Activated T-cell treated with anti-CD3 and anti-CD28 coated beads, Interleukin-2, amount 50 U/mL, for 48 hours (primary cell): ENCODE measurements at regions not wholly inside any gene's neighbourhood (a gene's known extent, or its start where the extent isn't known, plus 50 kb on each side); places are given as distances from the start of the nearest gene placed in this dataset.
"Not testable (repeated sequence)": the region's sequence is repeated elsewhere in the genome, so short reads cannot be mapped to it uniquely, and the experiment has no call there.

Source experiments
- DNase-seq, 2 experiments: peaks; one replicate each; pipeline ENCODE4 v3.0.0-alpha.2; 2020

DNA sequence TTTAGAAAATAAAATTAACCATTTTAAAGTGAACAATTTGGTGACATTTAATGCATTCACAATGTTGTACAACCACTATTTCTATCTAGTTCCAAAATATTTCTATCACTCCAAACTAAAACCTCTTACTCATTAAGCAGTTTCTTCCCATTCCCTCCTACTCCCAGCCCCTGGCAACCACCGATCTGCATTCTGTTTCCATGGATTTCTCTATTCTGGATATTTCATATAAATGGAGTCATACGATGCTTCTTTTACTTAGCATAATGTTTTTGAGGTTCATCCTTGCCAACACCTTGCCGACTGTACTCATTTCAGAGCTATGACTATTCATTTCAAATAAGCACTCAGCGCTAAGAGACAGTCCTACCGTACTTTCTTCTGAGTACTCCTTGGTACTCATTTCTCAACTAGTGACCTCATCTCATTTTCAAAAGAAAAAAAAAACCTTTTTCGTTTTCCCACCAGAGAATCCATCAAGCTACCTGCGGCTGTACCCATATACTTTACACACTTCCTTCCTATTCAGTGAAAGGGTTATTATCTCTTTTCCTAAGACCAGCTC is 259.2 kb downstream of the UTRN start:
- DNase-seq = no peak

DNA sequence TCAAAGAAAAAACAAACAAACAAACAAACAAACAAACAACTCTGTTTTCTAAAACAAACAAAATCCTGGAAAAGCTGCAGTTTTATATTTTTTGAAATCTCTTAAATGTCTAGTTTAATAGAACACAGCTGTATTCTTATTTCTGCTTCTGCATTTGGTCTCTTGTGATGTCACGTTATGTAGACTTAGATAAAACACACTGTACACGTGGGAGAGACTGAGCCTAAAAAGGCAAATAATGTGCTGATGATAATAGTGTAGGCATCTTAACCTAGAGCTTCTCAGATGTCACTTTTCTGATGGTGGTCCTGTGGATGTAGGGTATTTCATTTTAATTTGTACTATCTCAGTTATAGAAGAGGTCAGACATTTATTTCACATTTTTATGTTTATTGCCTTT is 261.7 kb downstream of the UTRN start:
- no peak for DNase-seq

DNA sequence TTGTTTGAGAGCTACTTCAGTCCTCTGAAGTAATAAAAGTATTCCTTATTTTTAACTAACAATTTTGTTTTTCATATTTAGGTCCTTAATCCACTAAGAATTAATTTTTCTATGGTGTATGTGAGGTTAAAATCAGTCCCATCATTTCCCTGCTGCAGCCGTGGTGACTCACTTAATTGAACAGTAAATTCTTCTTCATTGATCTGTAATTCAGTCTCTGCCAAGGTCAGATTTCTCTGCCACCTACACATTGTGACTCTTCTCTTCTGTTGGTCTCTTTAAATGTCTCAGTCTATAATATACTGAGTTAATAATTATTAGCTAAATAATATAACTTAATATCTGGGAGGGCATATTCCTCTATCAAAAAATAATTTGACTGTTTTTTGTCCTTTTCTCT is 262.3 kb downstream of the UTRN start:
- DNase-seq = no peak

DNA sequence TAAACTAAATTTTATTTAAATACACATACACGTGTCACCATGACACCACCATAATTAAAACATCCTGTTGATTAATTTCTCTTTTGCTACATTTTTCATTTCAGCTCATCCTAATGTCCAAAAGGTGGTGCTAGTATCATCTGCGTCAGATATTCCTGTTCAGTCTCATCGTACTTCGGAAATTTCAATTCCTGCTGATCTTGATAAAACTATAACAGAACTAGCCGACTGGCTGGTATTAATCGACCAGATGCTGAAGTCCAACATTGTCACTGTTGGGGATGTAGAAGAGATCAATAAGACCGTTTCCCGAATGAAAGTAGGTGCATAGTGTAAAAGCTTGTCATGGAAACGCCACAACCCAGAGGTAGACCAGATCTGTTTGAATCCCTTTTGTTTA is 263.4 kb downstream of the UTRN start:
- DNase-seq = no peak

DNA sequence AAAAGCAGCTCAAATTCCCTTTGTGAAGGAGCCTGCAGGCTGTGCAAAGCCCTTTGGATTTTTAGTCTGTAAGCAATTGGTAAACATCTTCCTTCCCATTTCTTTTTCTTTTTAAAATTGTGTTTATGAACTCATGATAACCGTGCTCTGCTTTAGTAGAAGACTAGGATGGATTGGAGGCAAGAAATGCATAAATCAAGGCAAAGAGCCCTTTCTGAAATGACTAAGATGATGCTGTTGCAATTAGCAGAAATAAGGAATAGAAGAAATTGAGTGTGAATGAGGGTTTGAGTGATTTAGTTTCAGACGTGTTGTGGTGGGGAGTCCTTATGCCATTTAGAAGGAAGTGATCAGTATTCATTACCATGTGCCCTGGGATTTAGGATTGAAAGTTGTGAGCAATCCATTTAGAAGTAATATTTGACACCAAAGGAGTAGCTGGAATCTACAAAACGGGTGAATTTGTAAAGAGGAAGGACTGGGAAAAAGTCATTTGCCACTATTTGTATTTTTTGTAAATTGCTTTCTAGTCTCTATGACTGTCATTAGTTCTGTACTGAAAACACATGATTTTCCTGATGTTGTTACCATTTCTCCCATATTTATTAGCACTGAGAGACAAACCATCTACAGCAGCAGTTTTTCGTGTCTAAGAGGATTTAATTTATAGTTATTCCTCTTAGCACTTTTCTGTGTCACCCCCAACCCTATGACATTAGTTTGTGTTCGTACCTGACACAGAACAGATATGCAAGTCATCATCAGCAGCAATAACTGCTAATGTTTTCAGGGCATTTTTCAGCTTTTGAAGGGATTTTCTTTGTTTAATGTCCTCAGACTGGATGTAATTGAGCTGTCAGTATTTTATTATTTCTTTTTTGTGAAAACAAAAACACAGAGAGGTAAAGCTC is 265.0 kb downstream of the UTRN start:
- DNase-seq = no peak

DNA sequence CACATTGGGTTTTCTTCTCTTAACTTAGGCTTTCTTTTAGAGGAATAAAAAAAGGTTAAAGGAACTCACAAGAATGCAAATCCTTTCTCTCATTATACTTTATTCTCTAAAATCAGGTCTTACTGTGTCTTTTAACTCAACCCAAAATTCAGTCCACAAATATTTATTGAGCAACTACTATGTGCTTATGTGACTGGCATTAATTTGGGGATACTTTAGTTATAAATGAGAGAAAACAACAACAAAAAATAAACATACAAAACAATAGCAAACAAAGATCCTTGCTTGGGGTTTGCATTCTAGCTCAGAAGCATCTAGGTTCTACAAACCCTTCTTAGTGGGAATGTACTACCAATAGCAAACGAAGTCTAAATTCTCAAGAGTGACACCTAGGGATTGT is 266.2 kb downstream of the UTRN start:
- DNase-seq = no peak

DNA sequence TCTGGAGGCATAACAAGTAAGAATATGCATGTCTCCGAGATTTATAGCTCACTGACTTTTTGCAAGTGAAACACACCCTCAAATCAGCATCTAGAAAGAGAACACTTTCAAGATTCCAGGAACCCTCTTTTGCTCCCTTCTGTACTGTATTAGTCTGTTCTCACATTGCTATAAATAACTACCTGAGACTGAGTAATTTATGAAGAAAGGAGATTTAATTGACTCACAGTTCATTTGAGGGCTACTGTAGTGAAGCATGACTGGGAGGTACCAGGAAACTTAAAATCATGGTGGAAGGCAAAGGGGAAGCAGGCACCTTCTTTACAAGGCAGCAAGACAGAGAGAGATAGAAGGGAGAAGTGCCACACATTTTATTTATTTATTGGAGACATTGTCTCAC is 269.9 kb downstream of the UTRN start:
- no peak for DNase-seq

DNA sequence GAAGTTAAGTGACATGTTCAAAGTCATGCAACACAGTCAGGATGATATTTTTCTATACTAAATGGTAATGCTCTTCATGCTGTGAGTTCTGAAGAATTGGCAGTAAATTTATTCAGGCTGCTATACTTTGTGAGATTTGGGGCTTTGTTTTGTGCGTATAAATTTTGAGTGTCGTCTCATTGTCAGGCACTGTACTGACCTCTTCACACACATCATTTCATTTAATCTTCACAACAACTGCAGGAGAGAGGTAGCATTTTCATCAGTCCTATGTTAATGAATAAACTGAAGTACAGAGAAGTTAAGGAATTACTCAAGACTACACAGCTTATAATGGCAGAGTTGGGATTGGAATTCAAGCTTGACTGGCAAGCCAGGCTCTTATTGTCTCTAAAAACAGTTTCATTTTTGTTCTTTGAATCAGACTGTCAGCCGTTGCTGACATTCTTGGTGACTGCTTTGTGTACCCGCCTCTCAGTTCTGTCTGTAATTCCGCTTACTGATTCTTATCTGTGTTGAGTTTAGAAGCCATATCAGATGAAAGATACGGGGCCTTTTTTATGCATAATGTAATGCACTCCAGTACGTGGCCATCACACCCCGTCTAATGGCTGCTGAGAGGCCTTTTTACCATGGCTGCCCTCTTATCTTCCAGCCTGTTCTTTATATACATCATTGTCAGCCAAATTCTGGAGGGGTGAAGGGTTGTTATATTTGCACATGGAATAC is 274.9 kb downstream of the UTRN start:
- DNase-seq = peak; percentile 37 to 39

DNA sequence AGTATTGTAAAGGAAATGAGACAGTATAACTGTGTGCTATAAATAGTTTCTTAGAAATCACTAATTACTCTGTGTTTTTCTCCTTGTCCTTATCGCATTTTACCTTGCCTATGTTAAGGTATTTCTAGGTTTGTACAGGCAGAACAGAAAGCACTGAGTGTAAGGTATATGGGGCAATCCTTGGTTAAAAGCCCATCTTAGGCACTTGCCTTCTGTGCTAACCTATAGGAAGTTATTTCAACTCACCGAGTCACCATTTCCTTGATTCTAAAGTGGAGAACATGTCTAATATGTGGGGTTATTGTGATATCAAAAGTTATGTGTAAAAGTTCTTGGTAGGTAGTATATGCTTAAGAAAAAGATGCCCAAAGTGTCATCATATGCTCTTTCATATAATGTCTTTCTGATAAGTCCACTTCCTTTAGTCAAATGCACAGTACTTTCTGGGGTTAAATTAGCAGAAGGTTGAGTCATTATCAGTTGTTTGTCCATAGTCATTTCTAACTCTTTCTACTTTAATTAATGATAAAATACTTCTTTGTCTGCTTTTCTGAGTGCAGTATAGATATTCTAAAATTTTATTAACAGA is 276.4 kb downstream of the UTRN start:
- DNase-seq = no peak

DNA sequence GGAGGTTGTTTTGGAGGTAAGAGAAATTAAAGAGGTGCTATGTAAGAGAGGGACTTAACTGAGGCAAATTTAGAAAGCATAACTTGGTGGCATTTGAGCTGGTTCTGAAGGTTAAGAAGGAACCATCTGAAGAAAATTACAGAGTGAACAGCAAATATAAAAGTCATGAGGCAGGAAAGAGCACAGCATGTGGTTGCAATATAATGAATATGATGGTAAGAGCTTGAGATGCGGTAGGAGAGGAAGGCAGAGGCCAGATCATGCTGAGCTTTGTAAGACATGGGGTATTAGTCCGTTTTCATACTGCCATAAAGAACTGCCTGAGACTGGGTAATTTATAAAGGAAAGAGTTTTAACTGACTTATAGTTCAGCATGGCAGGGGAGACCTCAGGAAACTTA is 279.1 kb downstream of the UTRN start:
- no peak for DNase-seq

DNA sequence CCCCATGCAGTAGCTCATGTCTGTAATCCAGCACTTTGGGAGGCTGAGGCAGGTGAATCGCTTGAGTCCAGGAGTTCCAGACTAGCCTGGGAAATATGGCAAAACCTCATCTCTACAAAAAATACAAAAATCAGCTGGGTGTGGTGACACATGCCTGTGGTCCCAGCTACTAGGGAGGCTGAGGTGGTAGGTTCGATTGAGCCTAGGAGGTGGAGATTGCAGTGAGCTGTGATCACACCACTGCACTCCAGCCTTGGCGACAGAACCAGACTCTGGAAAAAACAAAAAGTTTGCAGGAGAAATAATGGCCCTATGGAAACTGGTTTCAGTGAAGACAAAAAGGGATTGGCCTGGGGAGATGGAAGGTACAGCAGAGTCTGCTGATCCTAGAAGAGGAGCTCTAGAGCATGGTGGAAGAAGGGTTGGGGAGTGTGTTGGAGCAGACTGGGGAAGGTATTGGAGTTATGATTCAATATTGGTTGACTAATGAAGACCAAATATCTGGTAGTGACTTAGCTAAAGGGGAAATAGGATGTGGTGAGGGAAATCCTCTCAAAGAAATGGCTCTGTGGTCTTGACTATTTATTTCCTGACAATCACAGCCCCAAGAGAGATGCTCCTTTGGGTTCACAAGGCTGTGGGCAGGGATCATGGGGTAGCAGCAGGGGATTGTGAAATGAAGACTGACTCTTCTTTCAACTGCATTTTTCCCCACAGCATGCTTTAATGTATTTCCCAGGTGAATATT is 281.9 kb downstream of the UTRN start:
- no peak for DNase-seq

DNA sequence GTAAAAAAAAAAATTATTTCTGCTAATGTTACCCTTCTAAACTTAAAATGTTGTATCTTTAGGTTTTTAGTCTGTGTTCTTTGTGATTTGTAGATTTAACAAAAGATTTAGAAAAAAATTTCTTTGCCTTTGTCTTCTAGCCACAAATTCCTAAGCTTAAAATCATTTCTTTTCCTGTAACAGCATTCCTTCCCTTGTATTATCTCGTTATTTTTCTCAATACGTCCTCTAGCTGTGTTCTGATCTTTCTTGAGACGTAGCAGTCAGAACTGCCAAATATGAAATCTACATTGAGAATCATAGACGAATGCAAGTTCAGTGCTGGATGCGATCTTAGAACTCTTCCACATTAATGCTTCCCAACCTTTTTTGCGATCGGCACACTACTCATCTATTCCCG is 283.1 kb downstream of the UTRN start:
- DNase-seq = no peak

DNA sequence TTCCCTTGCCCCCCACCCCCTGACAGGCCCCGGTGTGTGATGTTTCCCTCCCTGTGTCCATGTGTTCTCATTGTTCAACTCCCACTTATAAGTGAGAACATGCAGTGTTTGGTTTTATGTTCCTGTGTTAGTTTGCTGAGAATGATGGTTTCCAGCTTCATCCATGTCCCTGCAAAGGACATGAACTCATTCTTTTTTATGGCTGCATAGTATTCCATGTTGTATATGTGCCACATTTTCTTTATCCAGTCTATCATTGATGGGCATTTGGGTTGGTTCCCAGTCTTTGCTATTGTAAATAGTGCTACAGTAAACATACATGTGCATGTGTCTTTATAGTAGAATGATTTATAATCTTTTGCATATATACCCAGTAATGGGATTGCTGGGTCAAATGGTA is 287.4 kb downstream of the UTRN start:
- DNase-seq = not testable (repeated sequence)

DNA sequence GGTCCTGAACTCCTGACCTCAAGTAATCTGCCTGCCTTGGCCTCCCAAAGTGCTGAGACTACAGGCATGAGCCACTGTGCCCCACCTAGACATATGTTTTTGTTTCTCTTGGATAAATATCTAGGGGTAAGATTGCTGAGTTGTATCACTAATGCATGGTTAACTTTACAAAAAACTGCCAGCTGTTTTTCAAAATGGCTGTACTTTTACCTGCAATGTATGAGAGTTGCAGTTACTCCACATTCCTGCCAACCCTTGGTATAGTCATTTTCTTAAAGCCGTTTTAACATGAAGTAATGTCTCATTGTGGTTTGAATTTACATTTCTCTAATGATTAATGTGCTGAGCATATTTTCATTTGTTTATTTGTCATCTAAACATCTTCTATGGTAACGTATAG is 289.7 kb downstream of the UTRN start:
- DNase-seq = no peak

DNA sequence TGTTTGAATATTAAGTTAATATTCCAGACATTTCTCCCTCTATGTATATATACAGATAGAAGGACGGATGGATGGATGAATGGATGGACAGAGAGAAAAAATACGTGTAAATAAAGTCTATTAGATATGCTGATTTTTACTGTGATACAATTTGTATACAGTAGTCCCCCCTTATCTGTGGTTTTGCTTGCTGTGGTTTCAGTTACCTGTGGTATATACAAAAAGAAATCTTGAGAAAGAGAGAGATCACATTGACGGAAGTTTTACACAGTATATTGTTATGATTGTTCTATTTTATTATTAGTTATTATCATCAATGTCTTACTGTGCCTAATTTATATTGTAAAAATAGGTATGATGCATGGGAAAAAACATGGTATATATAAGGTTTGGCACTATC is 290.2 kb downstream of the UTRN start:
- no peak for DNase-seq

DNA sequence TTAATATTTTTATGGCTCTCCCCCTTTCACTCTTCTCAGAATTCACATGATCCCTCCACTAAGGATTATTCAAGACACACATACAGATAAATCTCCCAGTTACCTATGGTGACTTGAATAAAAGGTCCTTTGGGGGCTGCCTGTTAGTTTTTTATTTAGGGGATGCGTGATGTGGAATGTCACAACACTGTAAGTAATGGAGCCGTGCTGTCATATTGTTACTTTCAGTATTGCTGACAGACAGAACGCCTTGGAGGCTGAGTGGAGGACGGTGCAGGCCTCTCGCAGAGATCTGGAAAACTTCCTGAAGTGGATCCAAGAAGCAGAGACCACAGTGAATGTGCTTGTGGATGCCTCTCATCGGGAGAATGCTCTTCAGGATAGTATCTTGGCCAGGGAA is 291.7 kb downstream of the UTRN start:
- DNase-seq = no peak

DNA sequence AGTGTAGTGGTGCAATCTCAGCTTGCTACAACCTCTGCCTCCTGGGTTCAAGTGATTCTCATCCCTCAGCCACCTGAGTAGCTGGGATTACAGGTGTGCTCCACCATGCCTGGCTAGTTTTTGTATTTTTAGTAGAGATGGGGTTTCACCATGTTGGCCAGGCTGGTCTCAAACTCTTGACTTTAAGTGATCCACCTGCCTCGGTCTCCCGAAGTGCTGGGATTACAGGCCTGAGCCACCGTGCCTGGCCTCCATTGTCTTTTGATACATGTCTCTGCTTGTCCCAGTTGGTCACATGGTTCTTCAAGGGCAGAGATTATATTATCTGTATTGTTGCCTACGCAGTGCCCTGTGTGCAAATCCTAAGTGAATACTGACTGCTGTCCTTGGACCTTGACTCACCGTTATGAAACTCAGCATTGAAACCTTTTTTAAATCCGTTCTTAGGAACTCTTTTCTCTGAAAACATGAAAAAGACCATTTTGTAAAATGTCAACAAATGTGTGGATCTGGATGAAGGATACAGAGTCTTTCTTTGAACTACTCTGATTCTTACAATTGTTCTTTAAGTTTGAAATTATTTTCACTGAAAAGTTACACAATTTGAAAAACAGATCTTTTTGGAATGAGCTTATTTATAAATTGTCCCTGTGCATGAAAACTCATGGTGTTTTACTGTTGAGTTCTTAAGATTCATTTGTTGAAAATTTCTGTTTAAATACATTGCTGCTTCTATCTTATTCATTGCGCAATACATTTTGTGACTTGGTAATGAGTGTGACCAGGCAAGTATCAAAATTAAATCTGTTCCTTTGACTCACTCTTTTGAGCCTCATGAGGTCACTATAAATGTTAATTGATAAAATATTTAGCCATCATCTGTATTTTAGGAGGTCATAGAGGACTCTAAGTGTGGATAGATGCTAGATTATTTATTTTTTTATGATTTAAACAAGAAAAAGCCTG is 293.5 kb downstream of the UTRN start:
- DNase-seq = no peak

DNA sequence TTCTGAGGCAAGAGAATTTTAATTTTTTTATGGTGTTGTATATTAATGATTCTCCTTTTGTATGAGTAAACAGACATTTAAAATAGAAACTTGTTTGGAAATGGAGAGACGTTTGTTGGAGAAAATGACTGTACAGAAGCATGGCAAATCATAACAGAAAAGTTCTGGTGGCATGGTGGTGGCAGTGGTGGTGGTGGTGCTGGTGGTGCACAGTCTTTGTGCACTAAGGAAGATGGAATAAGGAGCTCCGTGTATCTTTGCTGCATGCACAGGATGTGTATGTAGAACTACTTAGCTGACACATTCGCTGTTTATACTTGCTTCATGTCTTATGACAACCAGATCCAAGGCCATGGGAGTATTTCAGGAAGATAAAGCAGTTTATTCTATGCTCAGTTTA is 294.9 kb downstream of the UTRN start:
- no peak for DNase-seq

DNA sequence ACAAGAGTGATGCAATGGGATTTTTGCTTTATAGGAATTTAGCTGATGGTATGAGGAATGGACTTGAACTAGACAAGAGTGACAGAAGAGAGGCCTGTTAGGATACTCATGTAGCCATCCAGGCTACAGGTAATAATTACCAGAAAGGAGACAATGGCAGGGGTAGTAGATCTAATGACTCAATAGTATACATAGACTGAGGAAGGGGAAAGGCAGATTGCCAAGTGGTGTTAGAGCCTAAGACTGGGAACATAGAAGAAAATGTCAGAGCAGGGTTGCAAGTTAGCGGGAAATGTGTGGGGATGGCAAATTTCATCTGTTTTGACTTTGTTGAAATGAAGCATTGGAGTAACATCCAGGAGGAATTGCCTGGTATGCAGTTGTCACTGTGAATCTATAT is 295.6 kb downstream of the UTRN start:
- no peak for DNase-seq

DNA sequence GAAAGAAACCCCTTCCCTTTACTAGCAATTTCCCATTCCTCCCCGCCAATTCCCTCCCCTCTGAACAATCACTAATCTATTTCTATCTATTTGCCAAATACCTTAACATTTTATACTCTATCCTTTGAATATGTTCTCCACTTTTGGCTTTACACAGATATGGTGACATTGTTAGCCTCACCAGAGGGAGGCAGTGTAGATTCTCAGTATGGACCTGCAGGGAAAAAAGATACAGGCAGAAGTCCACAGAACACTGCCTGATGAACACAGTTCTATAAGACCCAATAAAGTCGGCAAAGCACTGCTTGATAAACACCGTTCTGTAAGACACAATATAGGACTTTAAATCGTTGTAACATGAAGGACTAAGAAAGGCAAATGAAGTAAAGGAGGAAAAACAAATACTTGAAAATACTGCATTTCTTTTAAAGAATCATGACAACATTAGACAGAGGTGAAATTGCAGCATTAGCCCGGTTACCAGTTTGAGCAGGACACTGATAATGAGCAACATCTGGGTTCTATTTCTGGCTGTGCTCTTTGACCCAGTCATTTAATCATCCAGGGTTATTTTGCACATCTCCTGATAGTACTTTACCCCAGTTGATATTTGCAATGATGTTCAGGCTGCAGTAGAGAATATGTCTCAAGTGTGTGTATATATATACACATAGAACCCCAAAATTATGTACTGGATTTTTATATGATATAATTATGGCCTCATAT is 296.8 kb downstream of the UTRN start:
- no peak for DNase-seq
